Lung (tissue), 11 donors: ENCODE measurements at regions not wholly inside any gene's neighbourhood (a gene's known extent, or its start where the extent isn't known, plus 50 kb on each side); places are given as distances from the start of the nearest gene placed in this dataset.

Source experiments
- ATAC-seq: fragments of 200-7000 bp; cut with Tn5 transposase; one replicate; pipeline ENCODE4 v1.9.1; 2020; ENCODE audit warnings: moderate number of reproducible peaks; ENCODE audit not compliant: insufficient read depth, low FRiP score
- DNase-seq, 3 donors: peaks; one replicate each; pipeline ENCODE4 v3.0.0-alpha.2; 2013 to 2017
- H3K27ac ChIP-seq, 2 donors: one replicate each; pipeline ENCODE4 v1.5.1; 2013; ENCODE audit warnings: mild to moderate bottlenecking in 2 of 2, moderate library complexity in 2 of 2, control low read depth in 1 of 2, inconsistent platforms in 1 of 2, low read depth in 1 of 2, low read length in 1 of 2
- H3K27me3 ChIP-seq, 3 donors: one replicate each; pipeline ENCODE4 v1.5.1; 2013; ENCODE audit warnings: low read length in 2 of 3; ENCODE audit not compliant: control insufficient read depth in 3 of 3, insufficient read depth in 3 of 3
- H3K36me3 ChIP-seq, 4 donors: one replicate each; pipeline ENCODE4 v1.5.1; 2013; ENCODE audit warnings: low read length in 4 of 4, mild to moderate bottlenecking in 1 of 4, moderate library complexity in 1 of 4; ENCODE audit not compliant: control insufficient read depth in 4 of 4, insufficient read depth in 4 of 4
- H3K4me1 ChIP-seq, 5 donors: one replicate each; pipeline ENCODE4 v1.5.1; 2013; ENCODE audit warnings: low read length in 5 of 5, mild to moderate bottlenecking in 2 of 5, moderate library complexity in 1 of 5; ENCODE audit not compliant: control insufficient read depth in 5 of 5, insufficient read depth in 5 of 5
- H3K4me3 ChIP-seq: one replicate; pipeline ENCODE4 v1.5.1; 2013; ENCODE audit warnings: mild to moderate bottlenecking, control low read depth, moderate library complexity
- H3K9ac ChIP-seq, 2 donors: one replicate each; pipeline ENCODE4 v1.5.1; 2013; ENCODE audit warnings: low read length in 2 of 2, control low read depth in 1 of 2; ENCODE audit not compliant: insufficient read depth in 1 of 2
- H3K9me3 ChIP-seq, 4 donors: one replicate each; pipeline ENCODE4 v1.5.1; 2013; ENCODE audit warnings: low read length in 3 of 4, mild to moderate bottlenecking in 1 of 4, moderate library complexity in 1 of 4; ENCODE audit not compliant: control insufficient read depth in 4 of 4, insufficient read depth in 3 of 4
- WGBS, 2 donors: extraction: QIAGEN DNeasy Blood & Tissue Kit; methylation state at CpG; one replicate each; pipeline ENCODE4 v1.1.7; 2013; 5-methylcytosine and 5-hydroxymethylcytosine counted together
- TF ChIP-seq, protein P1 (sequence below): IDR thresholded peaks from 2 replicates; pipeline ENCODE4 v1.5.1; 2012; ENCODE audit warnings: mild to moderate bottlenecking; ENCODE audit errors: control extremely low read depth, extremely low read depth
- donor health status: control.
- donor health status: control.
- donor health status: Bipolar disorder and iron deficiency.
- donor health status: healthy.
- donor health status: DM: yes; HTN: yes; CAD: no.

DNA sequence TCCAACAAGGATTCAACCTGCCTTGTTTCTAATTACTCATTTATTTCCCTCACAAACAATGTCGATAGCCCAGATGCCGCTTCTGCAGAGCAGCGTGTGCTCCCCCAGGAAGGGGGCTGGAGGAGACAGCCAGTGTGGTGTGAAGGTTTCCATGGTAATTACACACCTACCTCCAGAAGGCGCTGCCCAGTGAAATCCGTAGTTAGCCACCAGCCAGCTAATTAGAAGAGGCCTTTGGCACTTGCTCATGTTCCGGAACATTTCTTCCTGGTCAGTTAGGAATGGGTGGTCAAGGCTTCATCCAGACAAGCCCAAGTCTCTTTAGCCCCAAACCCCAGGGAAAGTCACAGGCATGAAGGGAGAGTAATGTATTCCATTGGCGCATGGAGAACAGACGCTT, 342.5 kb upstream of the C16orf82 start:
- 72 to 90% methylated on average over 8 of the region's 8 CpGs for WGBS, 2 donors
- H3K9ac ChIP-seq = no peak overlapping the region
- TF ChIP-seq, protein P1, sequence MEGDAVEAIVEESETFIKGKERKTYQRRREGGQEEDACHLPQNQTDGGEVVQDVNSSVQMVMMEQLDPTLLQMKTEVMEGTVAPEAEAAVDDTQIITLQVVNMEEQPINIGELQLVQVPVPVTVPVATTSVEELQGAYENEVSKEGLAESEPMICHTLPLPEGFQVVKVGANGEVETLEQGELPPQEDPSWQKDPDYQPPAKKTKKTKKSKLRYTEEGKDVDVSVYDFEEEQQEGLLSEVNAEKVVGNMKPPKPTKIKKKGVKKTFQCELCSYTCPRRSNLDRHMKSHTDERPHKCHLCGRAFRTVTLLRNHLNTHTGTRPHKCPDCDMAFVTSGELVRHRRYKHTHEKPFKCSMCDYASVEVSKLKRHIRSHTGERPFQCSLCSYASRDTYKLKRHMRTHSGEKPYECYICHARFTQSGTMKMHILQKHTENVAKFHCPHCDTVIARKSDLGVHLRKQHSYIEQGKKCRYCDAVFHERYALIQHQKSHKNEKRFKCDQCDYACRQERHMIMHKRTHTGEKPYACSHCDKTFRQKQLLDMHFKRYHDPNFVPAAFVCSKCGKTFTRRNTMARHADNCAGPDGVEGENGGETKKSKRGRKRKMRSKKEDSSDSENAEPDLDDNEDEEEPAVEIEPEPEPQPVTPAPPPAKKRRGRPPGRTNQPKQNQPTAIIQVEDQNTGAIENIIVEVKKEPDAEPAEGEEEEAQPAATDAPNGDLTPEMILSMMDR = no peak
- H3K4me3 ChIP-seq = no peak overlapping the region
- DNase-seq = no peak
- H3K36me3 ChIP-seq = no peaks in the 10 kb centered on the region
- H3K9me3 ChIP-seq = peaks cover 0 to 5% (median 0%) of the 10 kb centered on the region in 4 donors
- no peaks in the 10 kb centered on the region for H3K4me1 ChIP-seq
- no peak for ATAC-seq
- H3K27me3 ChIP-seq = no peaks in the 10 kb centered on the region
- H3K27ac ChIP-seq = no peak overlapping the region

DNA sequence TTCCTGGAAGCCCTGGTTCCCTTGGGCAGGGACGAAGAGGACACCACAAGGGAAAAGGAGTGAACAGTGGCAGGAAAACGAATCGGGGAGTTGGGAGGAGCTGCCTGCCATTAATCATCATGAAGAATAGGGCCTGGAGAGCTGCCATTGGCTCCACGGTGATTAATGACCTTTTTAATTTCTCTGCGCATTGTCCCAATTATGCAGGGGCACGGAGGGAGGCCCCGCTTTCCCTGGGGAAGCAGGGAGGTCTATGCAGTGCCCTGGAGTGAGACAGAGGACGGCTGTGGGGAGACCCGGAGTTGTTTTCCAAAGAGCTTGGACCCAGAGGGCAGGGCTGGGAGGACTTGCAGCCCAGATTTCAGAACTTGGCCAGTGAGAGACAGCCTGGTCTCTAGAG, 338.9 kb upstream of the C16orf82 start:
- Histone ChIP-seq H3K4me3 (no peak overlapping the region), H3K9ac (no peak overlapping the region), H3K36me3 (no peaks in the 10 kb centered on the region), H3K27ac (no peak overlapping the region), H3K27me3 (no peaks in the 10 kb centered on the region), H3K9me3 (peaks cover 0 to 3% (median 0%) of the 10 kb centered on the region in 4 donors), H3K4me1 (no peaks in the 10 kb centered on the region)
- DNase-seq (no peak), ATAC-seq (no peak)
- WGBS, 2 donors = 22% methylated on average over 9 of the region's 9 CpGs
- TF ChIP-seq, protein P1 = no peak

DNA sequence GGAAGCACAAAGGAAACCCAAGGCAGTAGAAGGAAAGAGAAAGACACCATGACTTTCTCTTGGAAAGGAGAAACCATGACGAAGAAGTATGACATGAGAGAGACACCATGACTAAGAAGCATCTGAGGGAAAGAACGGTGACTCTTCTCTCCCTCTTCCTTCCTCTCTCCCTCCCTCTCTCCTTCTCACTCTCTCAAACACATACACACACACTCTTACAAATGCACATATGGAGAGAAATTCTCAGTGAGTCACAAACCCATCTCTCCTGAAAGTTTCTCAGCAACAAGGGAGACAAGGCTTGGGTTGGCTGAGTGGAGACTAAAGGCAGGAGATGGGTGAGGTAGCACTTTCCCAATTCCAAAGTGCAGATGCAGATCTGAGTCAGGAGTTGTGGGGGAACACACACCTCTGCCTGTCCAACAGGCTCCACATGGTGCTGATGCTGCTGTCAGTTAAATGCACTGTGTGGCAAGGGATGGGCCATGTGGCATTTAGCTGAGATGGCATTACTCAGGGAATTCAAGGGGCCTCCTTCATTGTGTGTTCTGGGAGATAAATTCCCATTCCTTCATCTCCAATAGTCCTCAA, 336.7 kb upstream of the C16orf82 start:
- TF ChIP-seq, protein P1 = no peak
- DNase-seq (no peak), ATAC-seq (no peak)
- Histone ChIP-seq H3K36me3 (no peaks in the 10 kb centered on the region), H3K27me3 (no peaks in the 10 kb centered on the region), H3K4me3 (no peak overlapping the region), H3K9ac (no peak overlapping the region), H3K4me1 (no peaks in the 10 kb centered on the region), H3K9me3 (no peaks in the 10 kb centered on the region), H3K27ac (no peak overlapping the region)
- 79 to 88% methylated on average over 2 of the region's 2 CpGs for WGBS, 2 donors

DNA sequence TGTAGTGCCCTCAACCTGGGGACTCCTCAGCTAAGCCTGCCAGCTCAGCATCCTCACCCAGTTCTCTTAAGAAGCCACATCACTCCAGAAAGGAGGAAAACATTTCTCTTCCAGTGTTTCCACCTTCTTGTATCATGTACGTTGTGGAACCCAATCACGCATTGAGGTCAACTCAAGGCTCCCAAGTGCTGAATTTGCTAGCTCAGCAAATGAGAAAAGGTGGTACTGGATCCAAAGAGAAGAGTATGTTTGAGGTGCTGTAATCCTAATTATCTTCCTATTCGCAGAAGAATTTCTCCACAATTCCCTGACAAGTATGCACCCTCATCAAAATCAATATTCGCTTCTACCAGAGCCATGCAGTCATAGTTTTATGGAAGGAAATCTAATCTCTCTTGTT, 335.0 kb upstream of the C16orf82 start:
- Histone ChIP-seq H3K4me3 (no peak overlapping the region), H3K4me1 (no peaks in the 10 kb centered on the region), H3K27ac (no peak overlapping the region), H3K9me3 (no peaks in the 10 kb centered on the region), H3K36me3 (no peaks in the 10 kb centered on the region), H3K9ac (no peak overlapping the region), H3K27me3 (no peaks in the 10 kb centered on the region)
- DNase-seq (no peak), ATAC-seq (no peak)
- WGBS, 2 donors = 80 to 97% methylated on average over 4 of the region's 4 CpGs
- TF ChIP-seq, protein P1 = no peak
